ENCODE measurements at regions not wholly inside any gene's neighbourhood (a gene's known extent, or its start where the extent isn't known, plus 50 kb on each side); places are given as distances from the start of the nearest gene placed in this dataset.

DNA sequence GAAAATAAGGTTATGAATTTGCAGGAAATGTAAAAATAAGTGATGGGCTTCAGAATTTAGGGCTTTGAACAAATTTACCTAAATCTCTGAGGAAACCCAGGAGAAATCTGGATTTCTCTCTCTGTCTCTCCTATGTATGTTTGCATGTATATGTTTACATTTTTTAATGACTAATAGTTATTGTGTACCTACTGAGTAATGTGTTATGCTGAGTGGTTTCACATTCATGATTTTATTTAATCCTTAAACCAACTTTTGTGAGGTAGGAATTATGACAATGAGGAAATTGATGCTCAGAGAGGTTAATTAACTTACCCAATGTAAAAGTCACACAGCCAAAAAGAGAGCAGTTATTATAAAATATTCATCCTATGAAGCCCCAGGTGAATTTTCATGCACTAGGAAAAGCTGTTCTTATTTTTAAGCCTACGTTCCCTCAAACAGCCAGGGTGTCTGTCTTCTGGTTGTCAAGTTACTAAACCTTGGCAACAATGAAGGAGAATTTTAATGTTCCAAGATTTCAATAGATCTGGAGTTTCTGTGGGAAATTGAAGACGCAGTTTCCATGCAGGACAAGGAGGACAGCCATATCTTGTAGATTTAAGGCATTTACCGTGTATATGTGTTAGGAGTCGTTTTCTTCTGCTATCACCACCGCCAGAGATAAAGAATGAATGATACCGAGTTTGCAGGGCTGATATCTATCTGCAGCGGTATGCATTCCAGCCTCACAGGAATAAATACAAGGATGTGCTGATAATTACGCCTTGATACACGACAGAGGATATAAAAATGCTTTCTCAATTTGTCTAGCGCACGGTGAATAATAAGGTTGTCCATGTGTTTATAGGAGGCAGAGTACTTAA lies 484.8 kb downstream of the ZSWIM6 start:
- Mint-ChIP-seq H3K27ac (no peak overlapping the region), H3K4me3 (ENCODE audit: low read depth) (no peak overlapping the region), H3K27me3 (peaks cover 49% of the 10 kb centered on the region), H3K4me1 (ENCODE audit: low read depth) (peaks cover 22% of the 10 kb centered on the region), H3K36me3 (ENCODE audit: insufficient read depth) (no peaks in the 10 kb centered on the region), H3K9me3 (ENCODE audit: low read depth) (peaks cover 4% of the 10 kb centered on the region)
- DNase-seq (ENCODE audit: low spot score, unreplicated experiment), result no peak
- no peak for TF ChIP-seq CTCF (IDR thresholded peaks at IDR 0.05; ENCODE audit: unreplicated experiment)

- Mint-ChIP-seq H3K27me3 (peaks cover 45% of the 10 kb centered on the region), H3K36me3 (ENCODE audit: insufficient read depth) (no peaks in the 10 kb centered on the region), H3K4me1 (ENCODE audit: low read depth) (peaks cover 22% of the 10 kb centered on the region), H3K4me3 (ENCODE audit: low read depth) (no peak overlapping the region), H3K27ac (no peak overlapping the region), H3K9me3 (ENCODE audit: low read depth) (peaks cover 4% of the 10 kb centered on the region)
- peak; percentile 68 for TF ChIP-seq CTCF (IDR thresholded peaks at IDR 0.05; ENCODE audit: unreplicated experiment)
- no peak for DNase-seq (ENCODE audit: low spot score, unreplicated experiment)
Observed at GRCh38 chr5:61817472-61818326, 485.6 kb downstream of the ZSWIM6 start.

DNA sequence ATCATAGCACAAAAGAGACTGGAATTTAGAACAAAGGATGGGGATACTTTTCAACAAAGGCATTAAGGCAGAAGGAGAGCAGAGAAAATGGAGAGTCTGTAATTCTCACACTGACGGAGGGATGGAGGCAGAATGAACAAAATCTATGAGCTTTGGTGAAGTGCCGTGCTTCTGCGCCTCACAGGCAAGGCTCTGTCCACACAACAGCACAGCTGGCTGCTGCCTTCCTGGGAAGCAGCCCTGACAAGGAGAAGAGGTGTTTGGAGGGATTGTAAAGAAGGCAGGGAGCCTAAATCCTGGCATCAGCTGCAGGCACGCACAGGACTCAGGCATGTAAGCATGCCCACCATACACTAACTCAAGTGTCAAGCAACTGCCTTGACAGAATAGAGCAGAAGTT lies 485.2 kb upstream of the KIF2A start:
- Mint-ChIP-seq H3K9me3 (ENCODE audit: low read depth) (peaks cover 4% of the 10 kb centered on the region), H3K4me3 (ENCODE audit: low read depth) (no peak overlapping the region), H3K27me3 (peaks cover 46% of the 10 kb centered on the region), H3K27ac (no peak overlapping the region), H3K36me3 (ENCODE audit: insufficient read depth) (no peaks in the 10 kb centered on the region), H3K4me1 (ENCODE audit: low read depth) (peaks cover 17% of the 10 kb centered on the region)
- DNase-seq (ENCODE audit: low spot score, unreplicated experiment), result no peak
- no peak for TF ChIP-seq CTCF (IDR thresholded peaks at IDR 0.05; ENCODE audit: unreplicated experiment)

DNA sequence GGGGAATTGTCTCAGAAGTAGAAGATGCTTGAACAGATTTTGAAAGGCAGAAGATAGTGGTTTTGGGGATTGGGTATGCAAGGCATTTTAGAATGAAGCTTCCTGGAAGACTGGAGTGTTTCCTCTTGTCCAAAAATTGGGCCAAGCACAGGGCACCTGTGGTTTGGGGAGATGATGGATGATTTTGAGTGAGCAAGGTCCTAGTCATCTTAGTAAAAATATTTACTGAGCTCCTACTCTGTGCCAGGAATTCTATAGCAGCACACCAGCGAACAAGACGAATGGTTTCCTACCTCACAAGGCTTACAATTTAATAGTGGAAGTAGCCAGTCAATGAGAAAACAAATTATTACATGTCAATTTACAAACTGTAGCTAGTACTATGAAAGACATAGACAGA lies 484.4 kb upstream of the KIF2A start:
- no peak for DNase-seq (ENCODE audit: low spot score, unreplicated experiment)
- TF ChIP-seq CTCF (IDR thresholded peaks at IDR 0.05; ENCODE audit: unreplicated experiment), result no peak
- Mint-ChIP-seq H3K27ac (no peak overlapping the region), H3K4me3 (ENCODE audit: low read depth) (no peak overlapping the region), H3K27me3 (peaks cover 43% of the 10 kb centered on the region), H3K4me1 (ENCODE audit: low read depth) (peaks cover 12% of the 10 kb centered on the region), H3K9me3 (ENCODE audit: low read depth) (peaks cover 4% of the 10 kb centered on the region), H3K36me3 (ENCODE audit: insufficient read depth) (no peaks in the 10 kb centered on the region)

DNA sequence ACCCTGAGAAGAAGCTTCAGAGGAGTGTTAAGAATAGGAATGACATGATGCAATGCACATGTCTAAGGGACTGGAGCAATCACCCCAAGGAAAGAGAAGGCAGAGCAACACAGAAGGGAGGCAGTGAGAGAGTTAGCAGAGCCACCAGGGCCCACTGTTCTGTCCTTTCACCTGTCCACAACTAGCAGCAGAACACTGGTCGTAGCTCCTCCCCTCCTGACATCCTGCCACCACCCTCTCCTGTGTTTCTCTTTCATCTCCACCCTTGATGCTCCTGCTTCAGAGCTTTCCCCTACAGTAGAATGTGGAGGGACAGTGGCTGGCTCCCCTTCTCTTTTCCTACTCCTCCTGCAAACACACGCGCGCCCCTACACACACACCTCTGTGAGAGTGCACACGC lies 483.4 kb upstream of the KIF2A start:
- Mint-ChIP-seq H3K4me3 (ENCODE audit: low read depth) (no peak overlapping the region), H3K27ac (no peak overlapping the region), H3K4me1 (ENCODE audit: low read depth) (peaks cover 5% of the 10 kb centered on the region), H3K27me3 (peaks cover 39% of the 10 kb centered on the region), H3K9me3 (ENCODE audit: low read depth) (peaks cover 4% of the 10 kb centered on the region), H3K36me3 (ENCODE audit: insufficient read depth) (no peaks in the 10 kb centered on the region)
- DNase-seq (ENCODE audit: low spot score, unreplicated experiment), result no peak
- TF ChIP-seq CTCF (IDR thresholded peaks at IDR 0.05; ENCODE audit: unreplicated experiment), result no peak
